Eye (tissue), 1 donor: ENCODE measurements at regions not wholly inside any gene's neighbourhood (a gene's known extent, or its start where the extent isn't known, plus 50 kb on each side); places are given as distances from the start of the nearest gene placed in this dataset.
"Not testable (repeated sequence)": the region's sequence is repeated elsewhere in the genome, so short reads cannot be mapped to it uniquely, and the experiment has no call there.

ENCODE experiments used
- DNase-seq: peaks from one replicate; pipeline ENCODE4 v3.0.0-alpha.2; 2015

DNA sequence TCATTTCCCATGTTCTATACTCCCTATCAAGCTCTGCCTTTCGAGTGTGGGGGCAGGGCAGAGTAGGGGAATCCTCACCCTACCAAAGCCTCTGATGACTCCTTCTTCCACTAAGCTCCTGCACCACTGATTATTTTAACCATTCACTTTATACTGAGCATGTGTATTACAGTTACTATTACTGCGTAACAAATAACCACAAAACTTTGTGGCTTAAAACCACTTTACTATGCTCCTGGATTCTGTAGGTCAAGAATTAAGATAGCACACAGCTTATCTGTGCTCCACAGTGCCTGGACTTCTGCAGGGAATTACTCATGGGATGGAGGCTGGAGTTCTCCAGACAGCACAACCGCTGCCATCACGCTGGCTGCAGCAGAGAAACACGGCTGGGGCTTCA lies 117.4 kb upstream of the DNAJC10 start:
- DNase-seq: no peak

- no peak for DNase-seq
Observed at GRCh38 chr2:182605166-182605565, 110.9 kb upstream of the DNAJC10 start.

DNA sequence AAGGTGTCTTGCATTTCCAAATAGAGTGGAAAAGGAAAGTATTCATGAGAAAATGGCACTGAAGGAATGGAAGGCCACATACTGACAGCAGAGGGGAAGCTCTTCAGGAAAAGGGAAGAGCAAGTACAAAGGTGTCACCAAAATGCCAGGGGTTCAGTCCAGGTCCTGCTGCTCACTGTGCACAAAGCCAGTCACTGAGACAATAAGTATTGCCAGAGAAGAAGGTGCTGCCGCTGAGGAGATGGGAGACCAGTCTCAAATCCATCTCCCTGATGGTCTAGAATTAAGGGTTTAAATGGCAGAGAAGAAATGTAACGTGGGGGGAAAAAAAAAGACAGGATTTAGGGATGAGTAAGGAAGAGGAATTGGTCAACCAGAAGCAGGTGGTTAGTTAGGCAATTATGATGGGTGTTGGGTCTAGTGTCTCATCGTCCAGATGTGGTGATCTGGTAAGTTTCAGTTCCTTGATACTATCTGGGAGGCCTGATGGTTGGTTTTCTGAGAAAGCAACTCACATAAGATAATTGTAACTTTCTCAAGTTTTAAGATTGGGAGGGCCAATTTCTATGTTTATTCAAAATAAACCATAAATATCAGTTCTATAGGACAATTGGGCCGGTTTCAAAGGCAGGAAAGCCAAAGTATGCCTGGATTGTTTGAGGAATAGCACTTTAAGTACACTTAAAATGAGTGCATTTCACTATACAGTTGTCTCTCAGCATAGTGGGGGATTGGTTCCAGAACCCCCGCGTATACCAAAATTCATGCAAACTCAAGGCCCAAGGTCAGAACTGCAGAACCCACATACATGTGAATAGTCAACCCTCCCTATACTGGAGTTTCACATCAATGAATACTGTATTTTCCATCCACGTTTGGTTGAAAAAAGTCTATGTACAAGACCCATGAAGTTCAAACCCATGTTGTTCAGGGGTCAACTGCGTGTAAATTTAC lies 109.1 kb upstream of the DNAJC10 start:
- no peak for DNase-seq

DNA sequence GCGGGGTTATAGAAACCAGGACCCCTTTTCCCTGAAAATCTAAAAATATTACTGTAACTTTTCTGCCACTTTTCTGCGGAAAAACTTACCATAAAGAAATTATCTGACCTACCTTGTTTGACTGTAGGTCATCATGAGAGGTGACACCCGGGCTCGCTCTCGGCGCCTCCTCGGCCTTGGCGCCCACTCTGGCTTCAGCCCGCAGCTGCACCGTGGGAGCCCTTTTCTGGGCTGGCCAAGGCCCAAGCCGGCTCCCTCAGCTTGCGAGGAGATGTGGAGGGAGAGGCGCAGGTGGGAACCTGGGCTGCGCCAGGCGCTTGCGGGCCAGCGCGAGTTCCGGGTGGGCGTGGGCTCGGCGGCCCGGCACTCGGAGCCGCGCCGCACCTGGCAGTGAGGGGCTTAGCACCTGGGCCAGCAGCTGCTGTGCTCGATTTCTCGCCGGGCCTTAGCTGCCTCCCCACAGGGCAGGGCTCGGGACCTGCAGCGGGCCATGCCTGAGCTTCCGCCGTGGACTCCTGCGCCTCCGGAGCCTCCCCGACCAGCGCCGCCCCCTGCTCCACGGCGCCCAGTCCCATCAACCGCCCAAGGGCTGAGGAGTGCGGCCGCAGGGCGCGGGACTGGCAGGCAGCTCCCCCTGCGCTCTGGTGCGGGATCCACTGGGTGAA lies 107.7 kb upstream of the DNAJC10 start:
- no peak for DNase-seq

GRCh38 chr2:182609005-182609404 lies 107.1 kb upstream of the DNAJC10 start:
- not testable (repeated sequence) for DNase-seq

DNA sequence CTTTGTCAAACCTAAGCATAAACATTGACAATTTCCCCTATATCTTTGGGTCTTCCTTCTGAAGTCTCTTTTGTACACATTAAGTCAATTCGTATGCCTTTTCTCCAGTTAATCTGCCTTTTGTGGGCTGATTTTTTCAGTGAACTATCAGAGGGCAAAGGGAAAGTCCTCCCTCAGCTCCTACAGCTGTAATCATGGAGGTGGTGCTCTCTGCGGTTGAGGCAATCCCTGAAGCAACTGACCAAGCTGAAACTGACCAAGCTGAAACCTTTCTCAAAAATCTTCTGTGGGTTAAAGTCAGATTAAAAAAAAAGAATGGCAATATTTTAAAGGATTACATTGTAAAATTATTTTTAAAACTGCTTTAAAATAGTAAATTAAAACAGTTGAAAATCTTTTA lies 105.8 kb upstream of the DNAJC10 start:
- no peak for DNase-seq

DNA sequence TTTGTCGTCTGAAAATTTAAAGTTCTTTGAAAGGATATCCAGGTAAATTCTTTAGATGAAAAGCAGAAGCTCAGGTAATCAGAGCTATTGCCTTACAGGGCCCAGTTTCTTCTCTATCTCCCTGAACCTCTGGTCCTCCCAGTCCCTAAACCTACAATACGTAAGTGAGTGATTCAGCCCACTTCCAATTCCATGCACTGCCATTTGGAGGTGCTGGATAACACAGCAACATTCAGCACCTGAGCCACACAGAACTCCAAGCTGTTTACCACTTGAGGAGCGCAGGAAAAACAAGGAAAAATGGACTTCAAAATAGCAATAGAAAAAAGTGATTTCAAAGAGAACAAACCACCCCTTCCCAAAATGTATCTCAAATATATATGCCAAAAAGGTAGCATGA lies 105.0 kb upstream of the DNAJC10 start:
- no peak for DNase-seq

DNA sequence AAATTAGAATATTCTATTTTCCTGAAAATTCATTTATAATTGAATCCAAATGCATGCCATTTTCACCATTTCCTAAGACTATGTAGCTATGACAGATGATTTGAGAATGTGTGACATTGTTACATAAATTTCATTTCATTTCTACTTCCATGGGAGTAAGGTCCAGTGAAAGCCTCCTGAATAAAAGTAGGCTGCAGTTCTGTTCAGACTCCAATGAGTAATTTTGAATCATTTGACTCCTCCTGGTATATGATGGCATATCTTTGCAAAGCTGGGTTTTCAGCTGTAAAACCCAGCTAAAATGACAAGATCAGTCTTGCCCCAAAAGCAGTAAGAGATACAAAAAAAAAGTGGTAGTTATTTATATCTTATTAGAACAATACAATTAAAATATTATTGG lies 101.0 kb upstream of the DNAJC10 start:
- DNase-seq: no peak

GRCh38 chr2:182616471-182617393 lies 99.3 kb upstream of the DNAJC10 start:
- DNase-seq: no peak

DNA sequence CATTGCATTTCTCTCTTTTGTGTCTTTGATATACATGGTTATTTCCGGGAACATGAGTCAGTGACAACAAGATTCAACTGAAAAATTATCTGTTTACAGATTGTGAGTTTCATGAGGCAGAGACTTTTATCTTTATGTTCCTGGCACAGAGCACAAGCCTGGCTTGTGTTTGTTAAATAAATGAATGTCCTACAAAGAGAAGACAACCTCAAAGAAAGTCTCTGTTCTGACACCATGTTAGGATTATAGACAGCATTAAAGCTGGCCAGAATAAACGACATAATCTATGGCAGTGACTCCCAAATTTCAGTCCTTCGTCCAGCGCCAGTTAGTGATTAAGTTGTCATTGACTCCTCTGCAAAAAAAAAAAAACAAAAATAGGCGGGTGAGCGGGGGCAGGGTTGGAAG lies 97.4 kb upstream of the DNAJC10 start:
- DNase-seq: no peak

GRCh38 chr2:182619276-182619675 lies 96.8 kb upstream of the DNAJC10 start:
- no peak for DNase-seq

GRCh38 chr2:182621191-182621590 lies 94.9 kb upstream of the DNAJC10 start:
- DNase-seq: no peak

- no peak for DNase-seq
Observed at GRCh38 chr2:182621810-182622209, 94.2 kb upstream of the DNAJC10 start.

DNA sequence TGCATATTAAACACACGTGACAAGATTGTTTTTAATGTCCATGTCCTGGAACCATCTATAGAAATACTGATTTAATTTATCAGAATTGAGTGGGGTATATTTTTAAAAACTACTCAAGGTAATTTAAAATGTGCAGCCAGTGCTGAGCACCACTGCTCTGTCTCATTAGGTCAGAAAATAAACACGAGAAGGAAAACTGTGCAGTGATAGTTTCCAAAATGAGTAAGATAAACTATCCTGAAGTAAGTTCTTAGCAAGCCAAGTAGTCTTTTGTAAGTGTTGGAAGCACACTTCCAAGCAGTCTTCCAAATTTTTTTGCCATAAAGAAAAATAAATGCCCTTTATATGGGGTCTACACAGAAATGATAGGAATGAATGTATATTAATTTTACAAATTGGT lies 93.8 kb upstream of the DNAJC10 start:
- no peak for DNase-seq

DNA sequence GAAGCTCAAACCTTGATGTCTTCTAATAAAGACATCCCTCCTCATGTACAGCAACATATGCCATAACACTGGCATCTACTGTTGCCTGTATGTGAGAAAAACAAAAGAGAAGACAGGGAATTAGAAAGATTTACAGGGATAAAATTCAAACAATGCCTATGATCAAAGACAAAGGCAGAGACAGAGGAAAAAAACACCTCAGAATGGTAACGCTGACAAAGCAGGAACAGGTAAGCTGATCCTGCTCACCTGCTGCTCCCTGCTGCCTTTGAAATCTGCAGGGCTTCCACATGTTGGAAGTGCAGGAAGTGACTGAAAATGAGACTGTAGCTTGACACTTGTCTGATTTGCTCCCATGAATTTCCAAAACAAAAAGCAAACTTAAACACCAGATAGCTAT lies 90.2 kb upstream of the DNAJC10 start:
- no peak for DNase-seq

DNA sequence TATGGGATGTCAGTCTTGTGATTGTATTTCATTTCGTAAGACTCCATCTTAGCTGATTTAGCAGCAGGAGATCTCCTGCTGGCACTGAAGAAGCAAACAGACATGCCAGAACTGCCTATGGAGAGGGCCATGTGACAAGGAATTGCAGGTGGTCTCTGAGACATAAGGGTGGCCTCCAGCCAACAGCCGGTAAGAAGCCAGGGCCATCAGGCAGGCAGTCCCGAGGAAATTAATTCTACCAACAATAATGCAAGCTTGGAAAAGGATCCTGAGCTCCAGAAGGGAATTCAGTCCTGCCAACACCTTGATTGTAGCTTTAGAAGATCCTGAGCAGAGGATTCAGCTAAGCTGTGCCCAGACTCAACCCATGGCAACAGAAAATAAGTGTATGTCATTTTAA lies 87.1 kb upstream of the DNAJC10 start:
- no peak for DNase-seq

- DNase-seq: no peak
Observed at GRCh38 chr2:182630207-182630606, 85.8 kb upstream of the DNAJC10 start.

GRCh38 chr2:182631299-182631698 lies 84.8 kb upstream of the DNAJC10 start:
- DNase-seq: no peak

DNA sequence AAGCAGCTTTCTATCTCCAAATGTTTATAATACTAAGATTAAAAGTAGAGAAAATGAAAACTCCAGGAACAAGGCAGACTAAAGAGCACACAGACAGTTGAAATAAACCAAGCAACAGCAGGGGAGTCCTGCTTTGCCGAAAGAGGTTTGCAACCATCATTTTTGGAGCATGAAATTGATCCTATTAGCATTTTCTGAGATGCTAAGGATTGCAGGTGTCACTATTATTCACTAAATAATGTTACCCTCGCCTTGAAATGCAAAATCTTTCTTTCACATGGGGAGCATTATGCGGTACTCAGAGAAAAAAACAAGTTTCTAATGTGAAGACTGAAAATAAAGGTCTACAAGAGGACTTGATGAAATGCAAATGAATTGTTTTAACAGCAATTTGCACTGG lies 81.7 kb upstream of the DNAJC10 start:
- no peak for DNase-seq

- no peak for DNase-seq
Observed at GRCh38 chr2:182636699-182637098, 79.4 kb upstream of the DNAJC10 start.

DNA sequence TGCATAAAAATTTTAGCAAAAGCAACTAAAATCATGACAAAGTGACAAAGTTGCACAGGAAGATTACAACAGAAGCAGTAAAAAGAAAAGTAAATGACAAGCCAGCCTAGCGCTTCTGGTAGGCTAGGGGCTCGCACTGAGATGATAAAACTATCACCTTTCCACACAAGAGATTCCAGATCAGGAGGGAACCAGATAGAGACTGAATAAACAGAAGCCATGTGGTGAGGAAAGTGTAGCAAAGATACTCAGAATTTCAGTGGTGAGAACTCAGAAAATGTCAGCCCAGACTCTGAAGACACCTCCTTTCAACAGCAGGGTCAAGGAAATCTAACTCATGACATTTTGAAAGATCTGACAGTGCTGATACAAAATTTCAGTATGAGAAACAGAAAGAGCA lies 77.4 kb upstream of the DNAJC10 start:
- no peak for DNase-seq

GRCh38 chr2:182639971-182640370 lies 76.1 kb upstream of the DNAJC10 start:
- no peak for DNase-seq

GRCh38 chr2:182642328-182642727 lies 73.7 kb upstream of the DNAJC10 start:
- DNase-seq: no peak
